Bronchial epithelial cell (primary cell): ENCODE measurements at regions not wholly inside any gene's neighbourhood (a gene's known extent, or its start where the extent isn't known, plus 50 kb on each side); places are given as distances from the start of the nearest gene placed in this dataset.
A peak's percentile ranks its signal among the peaks of the same experiment; 100 is the strongest.
"Not testable (repeated sequence)": the region's sequence is repeated elsewhere in the genome, so short reads cannot be mapped to it uniquely, and the experiment has no call there.

Source experiments
- DNase-seq: peaks from one replicate; pipeline ENCODE4 v3.0.0-alpha.2; 2010; ENCODE audit warnings: low read depth
- FAIRE-seq: peaks from 2 replicates; lab custom pipeline; 2011; peaks lifted over from hg19 to GRCh38; lab: Jason Lieb, UNC
- H3K27me3 ChIP-seq: 2 replicates; pipeline ENCODE4 v1.5.1; 2011; ENCODE audit warnings: low read length; ENCODE audit not compliant: control insufficient read depth, insufficient read depth
- H3K36me3 ChIP-seq: 2 replicates; pipeline ENCODE4 v1.5.1; 2011; ENCODE audit warnings: low read length; ENCODE audit not compliant: control insufficient read depth, insufficient read depth
- H3K4me3 ChIP-seq: 2 replicates; pipeline ENCODE4 v1.5.1; 2011; ENCODE audit warnings: mild to moderate bottlenecking, low read depth, low read length, control low read depth

DNA sequence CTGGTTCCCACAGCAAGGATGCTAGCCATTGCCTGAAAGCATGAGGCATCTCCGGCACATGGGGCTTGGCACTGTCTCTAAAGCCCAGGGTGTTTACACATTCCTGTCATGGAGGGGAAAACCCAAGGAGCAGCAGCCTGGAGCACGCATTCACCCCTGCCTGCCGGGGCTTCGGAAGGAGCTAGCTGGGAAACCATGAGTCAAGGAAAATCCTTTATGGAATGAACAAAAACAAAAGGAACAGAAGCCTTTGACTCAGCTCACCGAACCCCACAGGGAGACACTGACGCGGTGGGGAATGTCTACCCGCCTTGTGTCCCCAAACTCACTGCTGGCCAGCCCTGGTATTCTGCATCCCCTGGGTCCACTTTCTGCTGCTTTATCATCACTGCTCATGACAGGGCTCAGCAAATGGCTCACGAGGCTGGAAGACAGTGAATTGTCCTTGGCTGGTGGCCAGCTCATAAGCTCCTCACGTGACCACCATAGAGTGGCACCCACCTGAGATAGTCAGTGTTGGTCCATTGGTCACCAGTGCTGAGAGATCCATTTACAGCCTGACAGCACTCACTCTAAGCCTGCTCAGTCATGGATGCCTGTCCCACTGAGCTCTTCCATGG is 137.2 kb downstream of the NPIPB11 start:
- FAIRE-seq (peak; percentile 82), DNase-seq (peak; percentile 72)
- not testable (repeated sequence) for H3K36me3 ChIP-seq

DNA sequence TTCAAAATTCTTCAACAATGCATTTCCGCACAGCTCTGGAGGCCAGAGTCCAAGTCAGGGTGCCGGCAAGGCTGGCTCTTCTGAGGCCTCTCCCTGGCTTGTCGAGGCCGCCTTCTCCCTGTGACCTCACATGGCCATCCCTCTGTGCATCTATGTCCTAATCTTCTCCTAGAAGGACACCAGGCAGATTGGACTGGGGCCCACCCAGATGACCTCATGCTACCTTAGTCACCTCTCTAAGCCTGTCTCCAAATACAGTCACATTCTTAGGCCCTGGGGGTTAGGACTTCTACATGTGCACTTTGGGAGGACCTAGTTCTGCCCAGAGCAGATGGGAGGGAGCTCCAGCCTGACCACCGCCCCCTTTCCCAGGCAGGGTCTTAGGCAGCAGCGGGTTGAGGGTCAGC is 137.7 kb downstream of the NPIPB11 start:
- not testable (repeated sequence) for FAIRE-seq, H3K4me3 ChIP-seq, H3K36me3 ChIP-seq, H3K27me3 ChIP-seq
- DNase-seq, result peak; percentile 63

More for the DNA sequence above, 137.2 kb downstream of the NPIPB11 start:
- not testable (repeated sequence) for H3K4me3 ChIP-seq, H3K27me3 ChIP-seq

GRCh38 chr16:29268348-29268747 is 138.2 kb downstream of the NPIPB11 start:
- not testable (repeated sequence) for H3K27me3 ChIP-seq, H3K4me3 ChIP-seq, DNase-seq, FAIRE-seq, H3K36me3 ChIP-seq

- not testable (repeated sequence) for H3K36me3 ChIP-seq, FAIRE-seq, H3K27me3 ChIP-seq, DNase-seq, H3K4me3 ChIP-seq
Observed at GRCh38 chr16:29267891-29268290, 138.6 kb downstream of the NPIPB11 start.

- FAIRE-seq, DNase-seq: not testable (repeated sequence)
Observed at GRCh38 chr16:29267055-29267619, 139.4 kb downstream of the NPIPB11 start.

GRCh38 chr16:29266612-29267011 is 139.9 kb downstream of the NPIPB11 start:
- FAIRE-seq, H3K27me3 ChIP-seq, H3K4me3 ChIP-seq, H3K36me3 ChIP-seq: not testable (repeated sequence)
- DNase-seq, result peak; percentile 45

More at GRCh38 chr16:29267055-29267619, 139.4 kb downstream of the NPIPB11 start:
- not testable (repeated sequence) for H3K27me3 ChIP-seq, H3K36me3 ChIP-seq, H3K4me3 ChIP-seq

- FAIRE-seq, result peak; percentile 91
- not testable (repeated sequence) for H3K36me3 ChIP-seq, H3K27me3 ChIP-seq, H3K4me3 ChIP-seq
- peak; percentile 84 for DNase-seq
Observed at GRCh38 chr16:29265255-29265853, 141.2 kb downstream of the NPIPB11 start.

- not testable (repeated sequence) for H3K27me3 ChIP-seq, H3K36me3 ChIP-seq, FAIRE-seq, DNase-seq, H3K4me3 ChIP-seq
Observed at GRCh38 chr16:29264080-29264837, 142.3 kb downstream of the NPIPB11 start.

DNA sequence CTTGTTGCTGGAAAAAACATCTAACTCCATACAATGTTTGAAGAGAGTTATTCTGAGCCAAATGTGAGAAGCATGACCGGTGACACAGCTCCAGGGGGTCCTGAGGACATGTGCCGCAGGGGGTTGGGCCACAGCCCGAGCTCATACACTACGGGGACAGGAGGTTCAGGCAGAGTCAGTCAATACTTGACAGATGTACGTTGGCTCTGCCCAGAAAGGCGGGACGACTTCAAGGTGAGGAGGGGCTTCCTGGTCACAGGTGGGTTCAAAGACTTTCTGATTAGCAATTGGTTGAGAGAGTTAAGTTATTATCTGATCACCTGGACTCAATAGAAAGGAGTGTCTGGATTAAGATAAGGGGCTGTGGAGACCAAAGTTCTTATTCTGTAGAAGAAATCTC is 143.8 kb downstream of the NPIPB11 start:
- not testable (repeated sequence) for DNase-seq, H3K36me3 ChIP-seq, H3K4me3 ChIP-seq, FAIRE-seq, H3K27me3 ChIP-seq

DNA sequence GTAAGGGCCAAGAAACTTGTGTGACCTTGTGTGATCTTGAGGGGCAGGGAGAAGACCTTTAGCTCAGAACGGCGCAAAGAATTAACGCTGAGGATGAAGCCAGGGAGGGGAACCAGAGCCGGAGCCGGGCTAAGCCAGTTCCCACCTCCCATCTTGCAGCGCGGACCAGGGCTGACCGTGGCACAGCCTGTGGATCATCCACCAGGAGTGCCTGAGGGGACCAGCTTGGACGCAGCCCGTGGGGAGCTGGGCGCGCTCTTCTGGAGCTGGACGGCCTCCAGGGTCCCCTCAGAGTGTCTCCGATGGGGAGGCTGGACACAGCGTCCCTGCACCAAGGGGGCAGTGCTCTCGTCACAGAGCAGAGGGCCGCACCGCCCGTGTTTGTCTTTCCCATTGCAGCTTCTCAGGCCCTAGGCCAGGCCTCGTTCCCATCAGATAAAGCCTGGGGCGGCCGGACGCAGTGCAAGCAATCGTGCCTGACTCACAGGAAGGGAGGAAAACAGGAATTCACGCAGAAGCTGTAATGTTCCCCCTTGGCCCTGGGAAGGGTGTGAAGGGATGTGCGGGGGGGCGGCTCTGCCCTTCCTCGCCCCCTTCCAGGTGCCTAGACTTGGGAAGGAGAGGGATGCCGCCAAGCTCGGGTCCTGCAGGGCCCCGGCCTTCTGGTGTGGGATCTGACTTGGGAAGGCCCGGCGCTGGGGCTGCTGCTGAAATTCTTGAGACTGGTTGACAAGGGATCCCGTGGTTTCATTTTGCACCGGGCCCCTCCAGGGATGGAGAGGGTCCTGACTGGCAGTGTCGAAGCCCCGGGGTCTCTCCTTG is 144.9 kb downstream of the NPIPB11 start:
- H3K4me3 ChIP-seq, H3K27me3 ChIP-seq, FAIRE-seq, H3K36me3 ChIP-seq, DNase-seq: not testable (repeated sequence)

GRCh38 chr16:29260683-29261426 is 145.7 kb downstream of the NPIPB11 start:
- not testable (repeated sequence) for FAIRE-seq, H3K4me3 ChIP-seq, DNase-seq, H3K27me3 ChIP-seq, H3K36me3 ChIP-seq

DNA sequence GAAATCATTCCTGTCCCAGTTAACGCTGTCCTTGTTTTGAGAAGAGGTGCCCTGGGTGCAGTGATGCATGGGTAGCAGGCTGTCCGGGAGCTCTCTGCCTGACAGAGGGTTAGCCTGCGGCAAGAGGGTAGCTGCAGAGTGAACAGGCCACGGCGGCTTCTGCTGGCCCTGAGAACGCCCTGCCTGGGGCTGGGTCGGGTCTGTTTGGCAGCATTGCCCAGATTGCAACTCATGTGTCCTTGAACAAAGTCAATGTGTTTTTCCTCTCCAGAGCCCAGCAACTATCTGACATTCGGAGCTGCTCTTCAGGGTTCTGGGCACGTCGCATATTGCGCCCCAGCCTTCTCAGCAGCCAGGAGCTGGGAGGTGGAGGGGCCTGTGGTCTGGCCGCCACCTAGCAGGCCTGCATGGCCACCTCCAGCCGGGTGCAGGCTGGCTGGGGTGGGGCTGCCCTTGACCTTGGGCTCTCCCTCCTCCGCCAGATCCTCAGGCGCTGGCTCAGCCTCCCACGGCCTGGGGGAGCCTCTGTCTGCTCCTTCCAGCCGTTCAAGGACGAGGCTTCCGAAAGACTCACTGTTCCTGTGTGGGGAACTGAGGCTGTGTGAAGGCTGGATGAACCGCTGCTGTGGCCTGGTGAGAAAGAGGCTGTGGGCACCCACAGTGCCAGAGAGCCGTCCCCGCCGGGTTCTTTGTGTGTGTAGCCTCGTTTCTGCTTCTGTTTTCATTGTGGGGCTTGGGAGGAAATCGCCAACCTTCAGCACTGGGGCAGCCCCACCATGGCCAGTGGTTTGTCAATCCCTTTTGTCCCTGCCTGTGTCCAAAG is 146.7 kb downstream of the NPIPB11 start:
- H3K4me3 ChIP-seq, FAIRE-seq, H3K27me3 ChIP-seq, DNase-seq, H3K36me3 ChIP-seq: not testable (repeated sequence)
